ENCODE measurements at regions not wholly inside any gene's neighbourhood (a gene's known extent, or its start where the extent isn't known, plus 50 kb on each side); places are given as distances from the start of the nearest gene placed in this dataset.

GRCh38 chr2:128543646-128544045 lies 225.0 kb upstream of the HS6ST1 start:
- no peak for TF ChIP-seq CTCF (IDR thresholded peaks at IDR 0.05)
- intact Hi-C loops (cut with DNase I) = no loop called here
- Histone ChIP-seq H3K27me3 (no peaks in the 10 kb centered on the region), H3K4me3 (no peak overlapping the region), H3K27ac (no peak overlapping the region), H3K4me1 (no peaks in the 10 kb centered on the region), H3K9me3 (no peaks in the 10 kb centered on the region), H3K36me3 (no peaks in the 10 kb centered on the region)
- DNase-seq (ENCODE audit: low spot score in 2 of 2) = peak in 1 of 2 donors; percentile 25

GRCh38 chr2:128544321-128545037 lies 225.8 kb upstream of the HS6ST1 start:
- Histone ChIP-seq H3K4me3 (no peak overlapping the region), H3K9me3 (no peaks in the 10 kb centered on the region), H3K4me1 (no peaks in the 10 kb centered on the region), H3K36me3 (no peaks in the 10 kb centered on the region), H3K27me3 (no peaks in the 10 kb centered on the region), H3K27ac (no peak overlapping the region)
- DNase-seq (ENCODE audit: low spot score in 2 of 2) = peak in 1 of 2 donors; percentile 37
- no peak for TF ChIP-seq CTCF (IDR thresholded peaks at IDR 0.05)
- intact Hi-C loops (cut with DNase I) = no loop called here

GRCh38 chr2:128545085-128545484 lies 226.4 kb upstream of the HS6ST1 start:
- H3K27ac ChIP-seq = no peak overlapping the region
- H3K9me3 ChIP-seq = no peaks in the 10 kb centered on the region
- DNase-seq (ENCODE audit: low spot score in 2 of 2) = peak in 1 of 2 donors; percentile 51
- no peak overlapping the region for H3K4me3 ChIP-seq
- no peak for TF ChIP-seq CTCF (IDR thresholded peaks at IDR 0.05)
- H3K36me3 ChIP-seq = no peaks in the 10 kb centered on the region
- H3K27me3 ChIP-seq = no peaks in the 10 kb centered on the region
- intact Hi-C loops (cut with DNase I) = no loop called here
- H3K4me1 ChIP-seq = no peaks in the 10 kb centered on the region

GRCh38 chr2:128545829-128546228 lies 227.2 kb upstream of the HS6ST1 start:
- Histone ChIP-seq H3K27ac (no peak overlapping the region), H3K9me3 (no peaks in the 10 kb centered on the region), H3K4me3 (no peak overlapping the region), H3K36me3 (no peaks in the 10 kb centered on the region), H3K4me1 (no peaks in the 10 kb centered on the region), H3K27me3 (no peaks in the 10 kb centered on the region)
- intact Hi-C loops (cut with DNase I) = no loop called here
- TF ChIP-seq CTCF (IDR thresholded peaks at IDR 0.05) = no peak
- no peak for DNase-seq (ENCODE audit: low spot score in 2 of 2)

- DNase-seq (ENCODE audit: low spot score in 2 of 2) = no peak
- Histone ChIP-seq H3K9me3 (no peaks in the 10 kb centered on the region), H3K4me3 (no peak overlapping the region), H3K27me3 (no peaks in the 10 kb centered on the region), H3K27ac (no peak overlapping the region), H3K4me1 (no peaks in the 10 kb centered on the region), H3K36me3 (no peaks in the 10 kb centered on the region)
- no peak for TF ChIP-seq CTCF (IDR thresholded peaks at IDR 0.05)
- intact Hi-C loops (cut with DNase I) = no loop called here
Observed at GRCh38 chr2:128547667-128548066, 229.0 kb upstream of the HS6ST1 start.
